ENCODE measurements at regions not wholly inside any gene's neighbourhood (a gene's known extent, or its start where the extent isn't known, plus 50 kb on each side); places are given as distances from the start of the nearest gene placed in this dataset.

DNA sequence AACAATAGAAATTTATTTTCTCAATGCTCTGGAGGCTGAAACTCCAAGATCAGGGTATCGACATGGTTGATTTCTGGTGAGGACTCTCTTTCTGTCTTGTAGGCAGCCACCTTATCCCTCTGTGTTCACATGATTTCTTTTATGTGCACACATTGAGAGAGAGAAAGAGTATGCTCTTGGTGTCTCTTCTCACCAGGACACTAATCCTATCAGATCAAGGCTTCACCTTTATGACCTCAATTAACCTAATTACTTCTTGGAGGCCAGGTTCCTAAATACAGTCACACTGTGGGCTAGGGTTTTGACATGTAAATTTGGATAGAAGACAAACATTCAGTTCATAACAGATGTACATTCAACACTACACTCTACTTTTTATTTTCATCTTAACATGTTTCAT, 1094.2 kb upstream of the ADGRL2 start:
- Histone ChIP-seq H3K23me2 (ENCODE audit: low read depth, low read length) (no peaks in the 10 kb centered on the region), H2AFZ (ENCODE audit: low read length) (no peak overlapping the region), H2BK5ac (ENCODE audit: low read depth, low read length) (no peak overlapping the region), H4K91ac (replicated peaks; ENCODE audit: insufficient read length, low read length) (no peak overlapping the region), H3K4me2 (ENCODE audit: insufficient read depth in 1 of 2, low read depth in 2 of 2, low read length in 2 of 2) (no peak overlapping the region), H3K36me3 (ENCODE audit: control insufficient read depth in 2 of 4, insufficient read depth in 4 of 4, low read length in 3 of 4) (no peaks in the 10 kb centered on the region), H3K27ac (ENCODE audit: low read depth, low read length) (no peak overlapping the region), H2BK12ac (ENCODE audit: low read depth, low read length) (no peak overlapping the region), H3K23ac (ENCODE audit: insufficient read length) (no peak overlapping the region), H2BK15ac (ENCODE audit: low read length) (no peak overlapping the region), H3K27me3 (replicated peaks in 1 of 4; ENCODE audit: control insufficient read depth in 3 of 4, extremely low read depth in 1 of 4, insufficient read depth in 3 of 4, low read length in 3 of 4) (no peaks in the 10 kb centered on the region), H2BK20ac (ENCODE audit: low read length) (no peak overlapping the region), H4K20me1 (replicated peaks in 1 of 2; ENCODE audit: control insufficient read depth in 1 of 2, insufficient read depth in 2 of 2, low read length in 2 of 2) (no peaks in the 10 kb centered on the region), H3K4ac (replicated peaks; ENCODE audit: insufficient read length, low read depth, low read length) (no peak overlapping the region), H4K8ac (ENCODE audit: extremely low read depth, insufficient read depth, low read length) (no peak overlapping the region), H2AK5ac (ENCODE audit: low read depth, low read length) (no peak overlapping the region), H3K4me1 (replicated peaks in 1 of 4; ENCODE audit: control insufficient read depth in 3 of 4, insufficient read depth in 4 of 4, low read length in 3 of 4) (no peaks in the 10 kb centered on the region), H3K79me2 (ENCODE audit: control insufficient read depth in 1 of 2, insufficient read depth in 2 of 2, low read length in 2 of 2) (no peaks in the 10 kb centered on the region), H3K14ac (ENCODE audit: insufficient read length) (no peak overlapping the region), H3K4me3 (ENCODE audit: extremely low read depth in 1 of 4, insufficient read depth in 2 of 4, low read depth in 3 of 4, low read length in 4 of 4) (no peak overlapping the region), H2BK120ac (replicated peaks; ENCODE audit: low read depth, low read length) (no peak overlapping the region), H3K18ac (ENCODE audit: extremely low read depth, low read length) (no peak overlapping the region), H3K9ac (replicated peaks in 1 of 4; ENCODE audit: extremely low read depth in 1 of 4, low read depth in 3 of 4, low read length in 3 of 4) (no peak overlapping the region), H3K56ac (replicated peaks; ENCODE audit: insufficient read length, low read depth, low read length) (no peak overlapping the region), H3K9me3 (ENCODE audit: insufficient read depth in 2 of 2, low read depth in 1 of 2, low read length in 1 of 2) (no peaks in the 10 kb centered on the region), H4K5ac (ENCODE audit: insufficient read length, low read depth, low read length) (no peak overlapping the region), H3K79me1 (ENCODE audit: low read depth, low read length) (no peaks in the 10 kb centered on the region)
- CTCF ChIA-PET (ENCODE audit: partially characterized antibody) = interaction anchor here (1.1 kb wide), 1 partner anchor 9 kb away, joined by 3 read pairs; no protein-coding TSS in a partner anchor
- 100% methylated on average over 1 of the region's 1 CpG; no CpG with 5 or more reads in 1 of the 2 experiments for WGBS, 2 experiments (ENCODE audit: extremely low coverage in 1 of 2, insufficient coverage in 1 of 2, insufficient read length in 1 of 2, insufficient replicate concordance in 2 of 2, low coverage in 1 of 2, low lambda C conversion rate in 2 of 2, missing lambda C conversion rate in 1 of 2)
- FAIRE-seq (no peak), DNase-seq (ENCODE audit: low read depth in 1 of 2, low spot score in 2 of 2) (no peak)
- TF ChIP-seq SIX5 (IDR thresholded peaks at IDR 0.05; ENCODE audit: low read depth, low read length) (no peak), TCF12 (IDR thresholded peaks at IDR 0.05; ENCODE audit: low read depth, low read length) (no peak), KDM4A (IDR thresholded peaks at IDR 0.05; ENCODE audit: low read depth, low read length, severe bottlenecking) (no peak), RNF2 (IDR thresholded peaks at IDR 0.05; ENCODE audit: borderline replicate concordance, low read depth, low read length, missing control alignments, poor library complexity, severe bottlenecking) (no peak), CBX5 (IDR thresholded peaks at IDR 0.05; ENCODE audit: low read depth, low read length) (no peak), POLR2A (IDR thresholded peaks at IDR 0.05; ENCODE audit: control extremely low read depth in 1 of 2, low read depth in 2 of 2, low read length in 2 of 2) (no peak), CEBPB (IDR thresholded peaks at IDR 0.05; ENCODE audit: low read depth, low read length) (no peak), BACH1 (IDR thresholded peaks at IDR 0.05; ENCODE audit: low read length) (no peak), SP2 (IDR thresholded peaks at IDR 0.05; ENCODE audit: low read length) (no peak)
- TF ChIP-seq, protein P1, sequence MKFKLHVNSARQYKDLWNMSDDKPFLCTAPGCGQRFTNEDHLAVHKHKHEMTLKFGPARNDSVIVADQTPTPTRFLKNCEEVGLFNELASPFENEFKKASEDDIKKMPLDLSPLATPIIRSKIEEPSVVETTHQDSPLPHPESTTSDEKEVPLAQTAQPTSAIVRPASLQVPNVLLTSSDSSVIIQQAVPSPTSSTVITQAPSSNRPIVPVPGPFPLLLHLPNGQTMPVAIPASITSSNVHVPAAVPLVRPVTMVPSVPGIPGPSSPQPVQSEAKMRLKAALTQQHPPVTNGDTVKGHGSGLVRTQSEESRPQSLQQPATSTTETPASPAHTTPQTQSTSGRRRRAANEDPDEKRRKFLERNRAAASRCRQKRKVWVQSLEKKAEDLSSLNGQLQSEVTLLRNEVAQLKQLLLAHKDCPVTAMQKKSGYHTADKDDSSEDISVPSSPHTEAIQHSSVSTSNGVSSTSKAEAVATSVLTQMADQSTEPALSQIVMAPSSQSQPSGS (IDR thresholded peaks at IDR 0.05; ENCODE audit: low read length) = no peak
- TF ChIP-seq, protein P2, sequence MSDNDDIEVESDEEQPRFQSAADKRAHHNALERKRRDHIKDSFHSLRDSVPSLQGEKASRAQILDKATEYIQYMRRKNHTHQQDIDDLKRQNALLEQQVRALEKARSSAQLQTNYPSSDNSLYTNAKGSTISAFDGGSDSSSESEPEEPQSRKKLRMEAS (IDR thresholded peaks at IDR 0.05) = no peak
- POLR2A ChIA-PET (ENCODE audit: partially characterized antibody) = no interaction called here

All from H1 (cell line).